Stimulated activated CD4-positive, alpha-beta T cell treated with anti-CD3 and anti-CD28 coated beads, Interleukin-2, amount 100 ng/mL, for 24 hours (primary cell): ENCODE measurements at regions not wholly inside any gene's neighbourhood (a gene's known extent, or its start where the extent isn't known, plus 50 kb on each side); places are given as distances from the start of the nearest gene placed in this dataset.

Experiments used
- DNase-seq, 2 donors: peaks; one replicate each; pipeline ENCODE4 v3.0.0-alpha.2; 2020

GRCh38 chr18:71707400-71707799, 836.7 kb downstream of the CBLN2 start:
- no peak for DNase-seq

- DNase-seq, result no peak
Observed at GRCh38 chr18:71689416-71690160, 854.6 kb downstream of the CBLN2 start.

- DNase-seq, result no peak
Observed at GRCh38 chr18:71682591-71682990, 861.6 kb downstream of the CBLN2 start.

- DNase-seq, result no peak
Observed at GRCh38 chr18:71678144-71678543, 866.0 kb downstream of the CBLN2 start.

- no peak for DNase-seq
Observed at GRCh38 chr18:71673954-71674353, 870.2 kb downstream of the CBLN2 start.

GRCh38 chr18:71673498-71673897, 870.6 kb downstream of the CBLN2 start:
- no peak for DNase-seq

GRCh38 chr18:71666481-71666880, 877.7 kb downstream of the CBLN2 start:
- DNase-seq, result no peak

GRCh38 chr18:71665131-71665530, 879.0 kb downstream of the CBLN2 start:
- DNase-seq, result no peak

GRCh38 chr18:71643822-71644221, 900.3 kb downstream of the CBLN2 start:
- DNase-seq, result no peak

- DNase-seq, result no peak
Observed at GRCh38 chr18:71630696-71631095, 913.4 kb downstream of the CBLN2 start.

GRCh38 chr18:71625556-71626090, 918.5 kb downstream of the CBLN2 start:
- DNase-seq, result no peak

- no peak for DNase-seq
Observed at GRCh38 chr18:71598374-71598773, 945.8 kb downstream of the CBLN2 start.

- no peak for DNase-seq
Observed at GRCh38 chr18:71597219-71597618, 946.9 kb downstream of the CBLN2 start.

- no peak for DNase-seq
Observed at GRCh38 chr18:71583252-71583651, 960.9 kb downstream of the CBLN2 start.

GRCh38 chr18:71554686-71555085, 989.5 kb downstream of the CBLN2 start:
- no peak for DNase-seq

GRCh38 chr18:71541643-71542042, 1002.5 kb downstream of the CBLN2 start:
- no peak for DNase-seq

GRCh38 chr18:71529703-71530303, 1014.3 kb downstream of the CBLN2 start:
- DNase-seq, result no peak

GRCh38 chr18:71523483-71524435, 1020.4 kb downstream of the CBLN2 start:
- no peak for DNase-seq

GRCh38 chr18:71505526-71505925, 1038.6 kb downstream of the CBLN2 start:
- no peak for DNase-seq

GRCh38 chr18:71503222-71503621, 1040.9 kb downstream of the CBLN2 start:
- DNase-seq, result no peak

GRCh38 chr18:71485611-71486010, 1058.5 kb downstream of the CBLN2 start:
- no peak for DNase-seq

- DNase-seq, result no peak
Observed at GRCh38 chr18:71471963-71472725, 1072.0 kb downstream of the CBLN2 start.

GRCh38 chr18:71456206-71456605, 1087.9 kb downstream of the CBLN2 start:
- no peak for DNase-seq
